IMR-90 (cell line): ENCODE measurements at regions not wholly inside any gene's neighbourhood (a gene's known extent, or its start where the extent isn't known, plus 50 kb on each side); places are given as distances from the start of the nearest gene placed in this dataset.

Experiments used
- ATAC-seq: fragments of 200-7000 bp; cut with Tn5 transposase; 2 replicates; pipeline ENCODE4 v1.9.1; 2020; ENCODE audit warnings: low read depth, mild to moderate bottlenecking, moderate library complexity
- BruUV-seq: library from RNA; stranded (reverse); fragments of 400-500 nt; replicated peaks from 2 replicates; lab custom pipeline; 2021; lab: Mats Ljungman, UMichigan
- CTCF ChIA-PET: fragments of 300-600 bp; formaldehyde crosslinking; extraction: SDS; loops from one replicate; lab custom pipeline; 2021; ENCODE audit warnings: antibody characterized with exemption; lab: Yijun Ruan, JAX
- POLR2A ChIA-PET: fragments of 300-600 bp; sonication (Branson Sonifier 250); formaldehyde crosslinking; loops from one replicate; lab custom pipeline; 2022; ENCODE audit warnings: antibody characterized with exemption; ENCODE audit not compliant: unreplicated experiment; lab: Charles Lee
- DNase-seq: peaks from one replicate; pipeline ENCODE4 v3.0.0; 2013
- H2AFZ ChIP-seq: replicated peaks from 2 replicates; pipeline ENCODE3; 2013; ENCODE audit warnings: low read length, mild to moderate bottlenecking; ENCODE audit not compliant: poor library complexity
- H2AK5ac ChIP-seq: 2 replicates; pipeline ENCODE4 v1.6.1; 2013; ENCODE audit warnings: low read depth, low read length, inconsistent platforms
- H2AK9ac ChIP-seq: replicated peaks from 2 replicates; pipeline ENCODE3; 2013; ENCODE audit warnings: mild to moderate bottlenecking, low read depth, low read length, moderate library complexity; ENCODE audit not compliant: poor library complexity
- H2BK120ac ChIP-seq: 2 replicates; pipeline ENCODE4 v1.6.1; 2013; ENCODE audit warnings: low read depth, low read length, inconsistent platforms
- H2BK15ac ChIP-seq: 3 replicates; pipeline ENCODE4 v1.6.1; 2013; ENCODE audit warnings: low read depth, low read length, inconsistent platforms
- H2BK20ac ChIP-seq: 2 replicates; pipeline ENCODE4 v1.6.1; 2013; ENCODE audit warnings: low read depth, mild to moderate bottlenecking, inconsistent platforms, low read length, moderate library complexity
- H2BK5ac ChIP-seq: 2 replicates; pipeline ENCODE4 v1.6.1; 2013; ENCODE audit warnings: mild to moderate bottlenecking, low read depth, low read length, inconsistent platforms; ENCODE audit not compliant: poor library complexity, severe bottlenecking
- H3K14ac ChIP-seq: replicated peaks from 2 replicates; pipeline ENCODE4 v1.6.1; 2013; ENCODE audit warnings: low read depth, low read length, inconsistent platforms
- H3K18ac ChIP-seq: 2 replicates; pipeline ENCODE4 v1.6.1; 2013; ENCODE audit warnings: low read depth, low read length, control low read depth
- H3K23ac ChIP-seq: 2 replicates; pipeline ENCODE4 v1.6.1; 2013; ENCODE audit warnings: low read depth, low read length, inconsistent platforms
- H3K27ac ChIP-seq: 2 replicates; pipeline ENCODE4 v1.5.1; 2013; ENCODE audit warnings: mild to moderate bottlenecking, control low read depth, low read length; ENCODE audit not compliant: insufficient read depth
- H3K27me3 ChIP-seq: 2 replicates; pipeline ENCODE4 v1.6.1; 2013; ENCODE audit warnings: low read length; ENCODE audit not compliant: control insufficient read depth, insufficient read depth
- H3K36me3 ChIP-seq: 2 replicates; pipeline ENCODE4 v1.6.1; 2013; ENCODE audit warnings: low read length, mixed read lengths; ENCODE audit not compliant: control insufficient read depth, insufficient read depth
- H3K4ac ChIP-seq: 2 replicates; pipeline ENCODE4 v1.6.1; 2013; ENCODE audit warnings: low read depth, low read length, inconsistent platforms
- H3K4me1 ChIP-seq: 2 replicates; pipeline ENCODE4 v1.6.1; 2013; ENCODE audit warnings: low read length, mixed read lengths; ENCODE audit not compliant: control insufficient read depth, insufficient read depth
- H3K4me2 ChIP-seq: 2 replicates; pipeline ENCODE4 v1.6.1; 2013; ENCODE audit warnings: low read depth, mild to moderate bottlenecking, control low read depth, low read length, moderate library complexity
- H3K4me3 ChIP-seq: 2 replicates; pipeline ENCODE4 v1.5.1; 2013; ENCODE audit warnings: low read depth, mild to moderate bottlenecking, control low read depth, low read length, moderate library complexity; ENCODE audit not compliant: insufficient read depth
- H3K56ac ChIP-seq: 2 replicates; pipeline ENCODE4 v1.6.1; 2013; ENCODE audit warnings: low read length, inconsistent platforms; ENCODE audit not compliant: insufficient read depth; ENCODE audit errors: extremely low read depth
- H3K79me1 ChIP-seq, 2 experiments: 2 replicates each; pipeline ENCODE4 v1.6.1; 2013; ENCODE audit warnings: low read length in 2 of 2, inconsistent platforms in 1 of 2, low read depth in 1 of 2
- H3K9ac ChIP-seq: 2 replicates; pipeline ENCODE4 v1.6.1; 2013; ENCODE audit warnings: low read depth, low read length, control low read depth
- H3K9me1 ChIP-seq: 2 replicates; pipeline ENCODE4 v1.6.1; 2013; ENCODE audit warnings: low read length, inconsistent platforms; ENCODE audit not compliant: insufficient read depth
- H3K9me3 ChIP-seq: 2 replicates; pipeline ENCODE4 v1.6.1; 2013; ENCODE audit warnings: low read length; ENCODE audit not compliant: control insufficient read depth, insufficient read depth
- H4K20me1 ChIP-seq: 2 replicates; pipeline ENCODE4 v1.6.1; 2013; ENCODE audit warnings: low read length, inconsistent platforms; ENCODE audit not compliant: insufficient read depth
- H4K5ac ChIP-seq: 2 replicates; pipeline ENCODE4 v1.6.1; 2013; ENCODE audit warnings: mild to moderate bottlenecking, low read depth, low read length, control low read depth
- H4K8ac ChIP-seq, 2 experiments: 2 replicates each; pipeline ENCODE4 v1.6.1; 2013; ENCODE audit warnings: low read depth in 2 of 2, low read length in 2 of 2, control low read depth in 1 of 2, inconsistent platforms in 1 of 2
- H4K91ac ChIP-seq: 2 replicates; pipeline ENCODE4 v1.6.1; 2013; ENCODE audit warnings: low read depth, low read length, inconsistent platforms; ENCODE audit not compliant: insufficient read depth
- BHLHE40 ChIP-seq: fragments of 150-350 bp; IDR thresholded peaks from 2 replicates; pipeline ENCODE4 v1.6.1; 2016; ENCODE audit warnings: mild to moderate bottlenecking, low read depth, low read length
- CEBPB ChIP-seq: IDR thresholded peaks from 2 replicates; pipeline ENCODE4 v1.6.1; 2012; ENCODE audit warnings: low read depth, low read length, improper control_type of control experiment
- CHD1 ChIP-seq: IDR thresholded peaks from 2 replicates; pipeline ENCODE4 v1.6.1; 2012; ENCODE audit warnings: low read depth, low read length, improper control_type of control experiment
- CTCF ChIP-seq: conservative IDR thresholded peaks from 2 replicates; pipeline ENCODE4 v1.5.1; 2012; ENCODE audit warnings: mild to moderate bottlenecking, low read depth, low read length, improper control_type of control experiment
- ELK1 ChIP-seq: fragments of 150-350 bp; IDR thresholded peaks from 2 replicates; pipeline ENCODE4 v1.6.1; 2016; ENCODE audit warnings: low read depth, mild to moderate bottlenecking, low read length, moderate library complexity, borderline replicate concordance
- FOS ChIP-seq: fragments of 150-350 bp; IDR thresholded peaks from 2 replicates; pipeline ENCODE4 v1.6.1; 2016; ENCODE audit warnings: low read depth, low read length
- MAFK ChIP-seq: IDR thresholded peaks from 2 replicates; pipeline ENCODE4 v1.6.1; 2012; ENCODE audit warnings: low read depth, low read length, improper control_type of control experiment
- MAZ ChIP-seq: IDR thresholded peaks from 2 replicates; pipeline ENCODE4 v1.6.1; 2012; ENCODE audit warnings: low read depth, mild to moderate bottlenecking, low read length, improper control_type of control experiment, moderate library complexity, borderline replicate concordance
- MXI1 ChIP-seq: IDR thresholded peaks from 2 replicates; pipeline ENCODE4 v1.6.1; 2012; ENCODE audit warnings: low read depth, mild to moderate bottlenecking, low read length, moderate library complexity, borderline replicate concordance
- NFE2L2 ChIP-seq: fragments of 150-350 bp; IDR thresholded peaks from 2 replicates; pipeline ENCODE4 v1.6.1; 2016; ENCODE audit warnings: low read depth, mild to moderate bottlenecking, low read length
- POLR2A ChIP-seq: IDR thresholded peaks from 2 replicates; pipeline ENCODE4 v1.6.1; 2012; ENCODE audit warnings: mild to moderate bottlenecking, low read depth, low read length
- RAD21 ChIP-seq: IDR thresholded peaks from 2 replicates; pipeline ENCODE4 v1.6.1; 2012; ENCODE audit warnings: low read length, improper control_type of control experiment
- RCOR1 ChIP-seq: IDR thresholded peaks from 2 replicates; pipeline ENCODE4 v1.6.1; 2012; ENCODE audit warnings: mild to moderate bottlenecking, low read length, improper control_type of control experiment; ENCODE audit not compliant: insufficient replicate concordance
- RFX5 ChIP-seq: IDR thresholded peaks from 2 replicates; pipeline ENCODE4 v1.8.0; 2012; ENCODE audit warnings: low read depth, mild to moderate bottlenecking, low read length, moderate library complexity
- SMC3 ChIP-seq: fragments of 150-350 bp; IDR thresholded peaks from 2 replicates; pipeline ENCODE4 v1.6.1; 2016; ENCODE audit warnings: low read depth, mild to moderate bottlenecking, antibody characterized with exemption, low read length, moderate library complexity
- USF2 ChIP-seq: fragments of 150-350 bp; IDR thresholded peaks from 2 replicates; pipeline ENCODE4 v1.6.1; 2017; ENCODE audit warnings: mild to moderate bottlenecking, antibody characterized with exemption, low read length, low read depth
- WGBS, 2 experiments: methylation state at CpG; one replicate each; pipeline versions ENCODE4 v1.1.5 to v1.1.7; 2013; ENCODE audit warnings: missing lambda C conversion rate in 2 of 2; ENCODE audit not compliant: insufficient read length in 1 of 2; ENCODE audit errors: extremely low coverage in 2 of 2; 5-methylcytosine and 5-hydroxymethylcytosine counted together
- dilution Hi-C: fragments of 300-500 bp; cut with HindIII; formaldehyde crosslinking; loops from one replicate; pipeline ENCODE4 v1.14.3; 2018; ENCODE audit warnings: low sequenced_read_pairs; ENCODE audit not compliant: unreplicated experiment
- in situ Hi-C: fragments of 300-500 bp; cut with MboI; formaldehyde crosslinking; loops from 3 replicates; pipeline ENCODE4 v1.14.3; 2019; ENCODE audit warnings: low sequenced_read_pairs, inconsistent platforms, mixed read lengths
- intact Hi-C: fragments of 100-400 bp; cut with micrococcal nuclease; formaldehyde crosslinking; loops from 2 replicates; pipeline ENCODE4 v1.10.0; 2022

- ChIA-PET CTCF (interaction anchor here (0.6 kb wide), 1 partner anchor 97 kb away, joined by 3 read pairs; no protein-coding TSS in a partner anchor), POLR2A (no interaction called here)
- Histone ChIP-seq H2AK5ac (no peak overlapping the region), H3K79me1 (no peaks in the 10 kb centered on the region), H2AK9ac (no peak overlapping the region), H3K4ac (no peak overlapping the region), H4K8ac (no peak overlapping the region), H3K9ac (no peak overlapping the region), H3K4me3 (no peak overlapping the region), H3K4me2 (no peak overlapping the region), H3K56ac (no peak overlapping the region), H2BK20ac (no peak overlapping the region), H3K14ac (no peak overlapping the region), H2AFZ (no peak overlapping the region), H3K18ac (no peak overlapping the region), H3K9me1 (no peaks in the 10 kb centered on the region), H3K27me3 (no peaks in the 10 kb centered on the region), H3K23ac (no peak overlapping the region), H2BK120ac (no peak overlapping the region), H3K4me1 (no peaks in the 10 kb centered on the region), H4K91ac (no peak overlapping the region), H2BK5ac (no peak overlapping the region), H2BK15ac (no peak overlapping the region), H4K5ac (no peak overlapping the region), H4K20me1 (no peaks in the 10 kb centered on the region), H3K27ac (no peak overlapping the region), H3K9me3 (0 out of 2 replicates have a peak, but pooled peaks cover 2% of the 10 kb centered on the region), H3K36me3 (no peaks in the 10 kb centered on the region)
- 58% methylated on average over 3 of the region's 9 CpGs; no CpG with 5 or more reads in 1 of the 2 experiments for WGBS, 2 experiments
- in situ Hi-C loops: no loop called here
- TF ChIP-seq MAFK (no peak), USF2 (no peak), RFX5 (no peak), CTCF (no peak), RAD21 (no peak), MXI1 (no peak), RCOR1 (no peak), BHLHE40 (no peak), NFE2L2 (no peak), ELK1 (no peak), CEBPB (no peak), FOS (no peak), SMC3 (no peak), POLR2A (no peak), CHD1 (no peak), MAZ (no peak)
- DNase-seq: no peak
- intact Hi-C loops: no loop called here
- ATAC-seq: no peak
- dilution Hi-C loops: no loop called here
- BruUV-seq: no TSS peak
Observed at GRCh38 chr16:9345046-9345445, 253.6 kb downstream of the HAPSTR1 start.
